Head of caudate nucleus (tissue), 42 donors: ENCODE measurements at regions not wholly inside any gene's neighbourhood (a gene's known extent, or its start where the extent isn't known, plus 50 kb on each side); places are given as distances from the start of the nearest gene placed in this dataset.
"Not testable (repeated sequence)": the region's sequence is repeated elsewhere in the genome, so short reads cannot be mapped to it uniquely, and the experiment has no call there.

Experiments used
- DNase-seq, 42 donors: peaks; one replicate each; pipeline versions ENCODE4 v3.0.0 to v3.0.0-alpha.2; 2020 to 2021; ENCODE audit warnings: mixed read lengths in 7 of 42
- intact Hi-C: fragments of 100-400 bp; cut with DNase I; formaldehyde crosslinking; loops from one replicate; pipeline ENCODE4 v1.15.0; 2022

DNA sequence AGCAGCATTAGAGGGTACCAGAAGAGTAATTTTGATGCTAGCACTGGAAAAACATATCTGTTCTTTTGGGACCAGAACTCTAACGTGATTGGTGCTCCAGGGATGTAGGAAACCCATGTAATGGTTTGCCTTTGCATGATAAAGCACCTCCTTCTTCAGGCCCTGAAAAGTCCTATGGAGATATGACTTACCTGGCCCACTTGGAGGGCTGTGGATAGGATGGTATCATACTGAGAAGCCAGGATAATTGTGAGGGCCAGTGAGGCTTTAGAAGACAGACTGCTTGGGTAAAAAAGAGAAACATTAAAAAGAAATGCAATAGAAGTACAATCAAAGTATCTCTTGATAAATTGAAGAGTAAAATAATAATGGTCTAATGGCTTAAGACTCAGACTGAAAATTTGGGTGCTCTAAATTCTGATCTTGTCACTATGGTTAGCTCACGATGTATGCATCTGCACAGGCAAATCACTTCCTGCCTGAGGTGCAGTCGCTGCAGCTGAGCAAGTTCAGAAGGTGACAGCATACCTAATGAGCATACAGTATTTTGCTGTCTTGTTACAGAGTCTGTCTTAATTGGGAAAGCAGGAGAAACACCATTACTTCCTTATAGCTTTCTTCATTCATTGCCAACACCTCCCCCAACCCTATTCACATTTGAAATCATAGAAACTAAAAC lies 371.5 kb downstream of the NUP35 start:
- DNase-seq = peak in 3 of 42 donors; percentile 11 to 29 (median 15)

GRCh38 chr2:183497861-183498260 lies 373.6 kb downstream of the NUP35 start:
- DNase-seq = no peak
- intact Hi-C loops = no loop called here

More for the DNA sequence above, 371.5 kb downstream of the NUP35 start:
- intact Hi-C loops = no loop called here

DNA sequence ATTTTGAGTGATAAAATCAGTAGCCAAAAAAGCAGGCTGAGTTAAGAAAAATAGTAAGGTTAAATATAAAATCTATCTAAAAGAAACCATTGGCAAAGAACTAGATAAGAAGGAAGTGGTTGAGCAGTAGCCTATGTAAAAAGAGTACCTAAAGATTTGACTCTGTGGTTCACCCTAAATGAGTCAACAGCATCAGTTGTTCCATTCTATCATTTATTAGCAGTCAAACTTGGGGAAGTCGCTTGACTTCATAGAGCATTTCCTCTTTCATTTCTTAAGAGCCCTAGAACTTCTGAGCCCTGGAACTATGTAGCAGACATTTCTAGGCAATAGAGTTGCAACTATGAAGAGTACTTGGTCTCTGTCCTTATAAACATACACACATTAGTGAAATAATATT lies 381.7 kb downstream of the NUP35 start:
- intact Hi-C loops = no loop called here
- DNase-seq = no peak

DNA sequence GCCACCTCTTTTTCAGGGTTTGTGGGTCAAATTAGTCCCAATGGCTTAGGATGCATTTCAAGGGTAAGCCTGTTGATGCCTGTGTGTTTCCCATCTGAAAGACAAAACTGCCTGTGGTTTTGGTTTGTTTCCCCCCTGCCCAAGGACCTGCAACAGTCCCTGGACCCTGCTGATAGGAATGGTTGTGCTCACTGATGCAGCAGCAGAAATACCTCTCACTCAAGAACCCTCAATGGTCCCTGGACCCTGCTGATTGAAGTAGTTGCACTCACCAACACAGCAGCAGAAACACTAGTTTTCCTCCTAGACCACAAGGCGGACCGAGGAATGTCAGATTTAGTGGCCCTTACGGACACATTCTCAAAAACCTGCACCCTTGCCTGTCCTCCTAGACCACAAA lies 386.9 kb downstream of the NUP35 start:
- DNase-seq = no peak
- intact Hi-C loops = no loop called here

GRCh38 chr2:183519371-183520056 lies 395.3 kb downstream of the NUP35 start:
- DNase-seq = no peak
- intact Hi-C loops = no loop called here

DNA sequence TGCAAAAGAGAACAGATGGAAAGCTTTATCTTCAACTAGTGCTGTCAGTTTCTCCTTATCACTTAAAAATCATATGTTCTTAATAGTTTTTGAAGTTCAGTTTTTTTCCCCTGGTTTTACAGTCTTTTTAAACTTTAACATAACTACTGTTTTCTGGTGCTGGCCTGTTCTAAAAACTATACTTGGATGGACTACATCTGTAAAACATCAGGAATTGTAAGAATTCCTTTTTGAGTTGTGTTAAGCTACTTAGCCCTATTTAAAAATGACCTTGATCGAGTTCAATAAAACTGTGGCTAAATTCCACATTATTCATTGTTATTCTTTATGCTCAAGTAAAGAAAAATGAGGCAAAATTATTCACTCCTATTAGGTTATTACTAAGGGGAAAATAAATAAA lies 397.7 kb downstream of the NUP35 start:
- intact Hi-C loops = no loop called here
- DNase-seq = no peak

DNA sequence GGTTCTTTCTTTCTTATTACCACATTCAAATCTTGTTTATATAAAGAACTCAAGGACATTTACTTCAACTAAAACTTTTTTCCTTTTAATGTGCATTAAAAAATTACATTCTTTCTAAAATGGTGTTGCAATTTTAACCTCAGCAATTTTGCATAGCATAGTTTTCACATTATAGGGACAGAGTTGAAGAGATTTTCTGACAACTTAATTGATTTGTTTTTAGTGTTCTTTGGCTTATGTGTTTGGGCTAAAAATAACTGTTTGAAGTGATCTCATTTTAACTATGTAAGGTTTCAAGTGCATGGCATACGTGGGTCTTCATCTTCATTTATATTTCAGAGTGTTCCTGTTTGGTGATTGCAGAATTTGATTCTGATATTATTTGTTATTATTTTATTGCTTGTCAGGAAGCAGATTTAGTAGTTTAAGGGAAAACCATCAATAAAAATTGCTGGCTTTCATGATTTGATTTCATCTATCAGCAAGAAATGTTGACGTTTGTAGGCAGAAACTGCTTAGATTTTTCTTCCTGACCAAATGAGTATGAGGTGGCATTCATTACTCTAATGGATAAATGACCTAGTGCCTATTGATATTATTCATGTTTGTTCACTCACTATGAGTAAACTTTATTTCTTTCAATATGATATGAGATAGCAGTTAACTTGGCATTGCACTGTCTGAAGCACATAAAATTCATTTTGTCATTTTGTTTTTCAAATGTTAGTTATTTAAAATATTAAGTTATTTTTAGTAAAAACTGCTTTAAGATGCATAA lies 398.4 kb downstream of the NUP35 start:
- DNase-seq = no peak
- intact Hi-C loops = no loop called here

- intact Hi-C loops = no loop called here
- no peak for DNase-seq
Observed at GRCh38 chr2:183530333-183530901, 406.2 kb downstream of the NUP35 start.

GRCh38 chr2:183532514-183532913 lies 408.3 kb downstream of the NUP35 start:
- intact Hi-C loops = no loop called here

DNA sequence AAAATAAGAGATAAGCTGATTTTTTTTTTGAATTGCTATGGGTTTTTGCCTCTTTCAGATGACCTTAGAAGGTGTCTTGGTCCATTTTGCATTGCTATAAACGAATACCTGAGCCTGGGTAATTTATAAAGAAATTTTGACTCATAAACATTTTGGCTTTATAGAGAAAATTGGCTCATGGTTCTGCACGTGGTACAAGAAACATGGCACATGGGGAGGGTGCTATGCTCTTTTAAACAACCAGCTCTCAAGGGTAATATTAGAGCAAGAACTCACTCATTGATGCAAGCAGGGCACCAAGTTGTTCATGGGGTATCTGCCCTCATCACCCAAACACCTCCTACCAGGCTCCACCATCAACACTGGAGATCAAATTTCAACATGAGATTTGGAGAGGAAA lies 408.8 kb downstream of the NUP35 start:
- intact Hi-C loops = no loop called here
- no peak for DNase-seq

More at GRCh38 chr2:183532514-183532913, 408.3 kb downstream of the NUP35 start:
- peak in 6 of 42 donors; percentile 2 to 45 (median 6) for DNase-seq

DNA sequence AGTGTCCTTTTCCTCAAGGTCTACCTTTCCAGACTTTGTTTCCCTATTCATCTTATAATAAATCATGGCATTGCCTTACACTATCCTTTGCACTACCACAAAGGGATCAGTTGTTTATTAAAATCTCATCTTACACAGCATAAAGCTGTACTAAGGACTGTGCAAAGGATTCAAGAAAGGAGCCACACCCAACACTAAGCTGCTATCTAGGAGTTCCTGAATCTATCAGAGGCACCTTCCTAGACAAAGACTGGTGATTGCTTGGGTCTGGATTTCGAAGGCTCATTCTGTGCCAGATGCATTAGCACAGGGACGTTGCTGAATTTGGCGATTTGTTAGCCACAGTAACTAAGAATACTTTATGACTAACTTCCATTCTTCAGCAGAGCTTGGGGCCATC lies 412.0 kb downstream of the NUP35 start:
- intact Hi-C loops = no loop called here
- DNase-seq = no peak

DNA sequence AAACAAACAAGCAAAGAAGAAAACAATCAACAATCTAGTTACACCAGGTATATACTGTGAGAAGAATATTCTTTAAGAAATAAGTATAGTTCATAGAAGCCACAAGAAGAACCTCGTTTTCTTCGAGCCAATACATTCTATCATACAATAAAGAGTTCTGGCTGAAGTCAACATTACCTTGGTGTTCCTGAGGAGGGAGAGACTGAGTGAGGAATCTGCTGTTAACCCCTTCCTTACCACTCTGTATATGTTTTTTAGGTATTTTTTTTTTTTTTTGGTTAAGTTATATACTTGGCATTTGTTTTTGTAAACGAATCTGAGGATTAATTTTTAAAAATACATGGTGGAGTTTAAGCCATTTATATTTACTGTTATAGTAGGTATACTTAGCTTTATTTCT lies 412.5 kb downstream of the NUP35 start:
- DNase-seq = no peak
- intact Hi-C loops = no loop called here

DNA sequence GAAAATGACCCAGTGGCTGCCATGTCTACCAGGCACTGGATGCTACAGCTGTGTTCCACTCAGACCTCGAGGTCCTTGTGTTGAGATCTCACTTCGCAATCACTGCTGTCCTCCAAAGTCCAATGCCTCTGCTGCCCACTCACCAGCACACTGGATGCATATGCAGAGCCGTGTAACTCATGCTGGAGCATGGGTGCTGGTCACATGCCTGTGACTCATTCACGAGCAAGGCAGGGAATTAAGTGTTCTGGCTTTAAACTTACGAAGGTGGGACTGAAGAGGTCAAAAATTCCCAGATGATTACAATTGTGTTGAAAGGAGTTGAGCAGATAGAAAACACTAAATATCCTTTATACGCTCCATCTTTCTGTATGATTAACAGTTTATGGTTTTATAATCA lies 417.5 kb downstream of the NUP35 start:
- DNase-seq = no peak

GRCh38 chr2:183542606-183543005 lies 418.4 kb downstream of the NUP35 start:
- DNase-seq = no peak

More for the DNA sequence above, 417.5 kb downstream of the NUP35 start:
- intact Hi-C loops = no loop called here

DNA sequence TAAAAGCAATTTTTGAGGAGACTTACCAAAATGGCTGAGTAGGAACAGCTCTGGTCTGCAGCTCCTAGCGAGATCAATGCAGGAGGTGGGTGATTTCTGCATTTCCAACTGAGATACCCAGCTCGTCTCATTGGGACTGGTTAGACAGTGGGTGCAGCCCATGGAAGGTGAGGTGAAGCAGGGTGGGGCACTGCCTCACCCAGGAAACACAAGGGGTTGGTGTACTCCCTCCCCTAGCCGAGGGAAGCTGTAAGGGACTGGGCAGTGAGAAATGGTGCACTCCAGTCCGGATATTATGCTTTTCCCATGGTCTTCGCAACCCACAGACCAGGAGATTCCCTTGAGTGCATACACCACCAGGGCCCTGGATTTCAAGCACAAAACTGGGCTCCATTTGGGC lies 419.0 kb downstream of the NUP35 start:
- no peak for DNase-seq
- intact Hi-C loops = no loop called here

More at GRCh38 chr2:183542606-183543005, 418.4 kb downstream of the NUP35 start:
- intact Hi-C loops = no loop called here

DNA sequence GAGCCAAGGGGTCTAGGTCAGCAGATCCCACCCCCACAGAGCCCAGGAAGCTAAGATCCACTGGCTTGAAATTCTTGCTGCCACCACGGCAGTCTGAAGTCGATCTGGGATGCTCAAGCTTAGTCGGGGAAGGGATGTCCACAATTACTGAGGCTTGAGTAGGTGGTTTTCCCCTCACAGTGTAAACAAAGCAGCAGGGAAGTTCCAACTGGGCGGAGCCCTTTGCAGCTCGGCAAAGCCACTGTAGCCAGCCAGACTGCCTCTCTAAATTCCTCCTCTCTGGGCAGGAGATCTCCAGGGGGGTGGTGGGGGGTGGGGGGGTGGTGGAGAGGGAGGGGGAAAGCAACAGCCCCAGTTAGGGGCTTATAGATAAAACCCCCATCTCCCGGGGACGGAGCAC lies 419.5 kb downstream of the NUP35 start:
- no peak for DNase-seq
- intact Hi-C loops = no loop called here

DNA sequence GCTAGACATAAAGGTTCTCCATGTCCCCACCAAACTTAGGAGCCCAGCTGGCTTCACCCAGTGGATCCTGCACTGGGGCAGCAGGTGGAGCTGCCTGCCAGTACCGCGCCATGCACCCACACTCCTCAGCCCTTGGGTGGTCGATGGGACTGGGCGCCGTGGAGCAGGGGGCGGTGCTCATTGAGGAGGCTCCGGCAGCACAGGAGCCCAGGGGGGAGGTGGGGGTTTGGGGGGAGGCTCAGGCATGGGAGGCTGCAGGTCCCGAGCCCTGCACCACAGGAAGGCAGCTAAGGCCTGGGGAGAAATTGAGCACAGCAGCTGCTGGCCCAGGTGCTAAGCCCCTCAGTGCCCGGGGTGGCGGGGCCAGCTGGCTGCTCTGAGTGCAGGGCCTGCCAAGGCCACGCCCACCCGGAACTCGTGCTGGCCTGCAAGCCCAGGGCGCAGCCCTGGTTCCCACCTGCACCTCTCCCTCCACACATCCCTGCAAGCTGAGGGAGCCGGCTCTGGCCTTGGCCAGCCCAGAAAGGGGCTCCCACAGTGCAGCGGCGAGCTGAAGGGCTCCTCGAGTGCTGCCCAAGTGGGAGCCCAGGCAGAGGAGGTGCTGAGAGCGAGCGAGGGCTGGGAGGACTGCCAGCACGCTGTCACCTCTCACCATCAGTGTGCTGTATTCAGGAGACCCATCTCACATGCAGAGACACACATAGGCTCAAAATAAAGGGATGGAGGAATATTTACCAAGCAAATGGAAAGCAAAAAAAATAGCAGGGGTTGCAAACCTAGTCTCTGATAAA lies 422.5 kb downstream of the NUP35 start:
- intact Hi-C loops, DNase-seq: not testable (repeated sequence)

GRCh38 chr2:183552716-183553115 lies 428.5 kb downstream of the NUP35 start:
- intact Hi-C loops = no loop called here
- no peak for DNase-seq

DNA sequence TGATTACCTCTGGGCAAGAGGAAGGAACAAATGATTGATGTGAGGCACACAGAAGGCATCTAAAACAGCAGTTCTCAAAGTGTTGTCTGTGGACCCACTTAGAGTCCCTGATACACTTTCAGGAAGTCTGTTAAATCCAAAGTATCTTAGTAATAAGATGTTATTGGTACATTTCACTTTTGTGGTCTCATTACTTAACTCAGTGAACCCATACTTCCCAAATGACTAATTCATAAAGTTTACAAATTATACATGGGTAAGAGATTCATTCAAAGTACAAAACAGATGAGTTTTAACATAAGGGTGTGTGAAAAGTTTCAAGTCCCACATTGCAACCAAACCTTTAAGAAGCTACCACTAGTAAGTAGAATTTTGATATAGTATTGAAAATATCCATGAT lies 440.5 kb downstream of the NUP35 start:
- no peak for DNase-seq
- intact Hi-C loops = no loop called here
